ENCODE measurements at regions not wholly inside any gene's neighbourhood (a gene's known extent, or its start where the extent isn't known, plus 50 kb on each side); places are given as distances from the start of the nearest gene placed in this dataset.
A peak's percentile ranks its signal among the peaks of the same experiment; 100 is the strongest.

- TF ChIP-seq ZFX (IDR thresholded peaks at IDR 0.05; ENCODE audit: borderline replicate concordance) = no peak
- TF ChIP-seq CTCF (IDR thresholded peaks at IDR 0.05) = peak; percentile 68
- no peak overlapping the region for H3K27ac ChIP-seq
These were observed 183.7 kb downstream of the SPATA18 start for GRCh38 chr4:52234561-52235440.

DNA sequence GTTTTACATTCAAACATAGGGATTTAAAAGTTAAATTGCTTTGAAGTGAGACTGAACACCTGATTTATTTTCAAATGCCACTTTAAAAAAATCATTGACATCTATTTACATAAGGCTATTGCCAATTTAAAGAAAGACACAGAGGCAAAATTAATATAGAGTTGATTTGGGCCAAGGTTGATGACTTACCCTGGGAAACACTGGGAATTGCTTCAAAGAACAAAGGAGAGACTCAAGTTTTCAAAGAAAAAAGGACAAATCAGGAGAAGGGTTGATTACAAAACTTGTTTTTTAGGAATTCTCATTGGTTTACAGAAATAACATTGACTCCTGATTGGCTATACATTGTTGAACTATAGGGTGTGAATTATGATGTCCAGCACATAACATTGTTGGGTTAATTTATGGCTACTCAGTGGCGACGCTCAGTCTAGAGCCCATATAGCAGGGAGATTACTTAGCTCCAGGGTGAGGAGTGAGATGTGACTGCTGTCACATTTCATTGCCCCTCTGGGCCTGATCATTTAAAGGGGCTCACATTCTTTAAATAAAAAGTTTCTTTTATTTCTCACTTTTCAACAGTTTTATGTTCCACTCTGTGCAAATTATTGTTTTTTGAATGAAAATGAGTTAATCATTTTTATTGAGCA is 184.6 kb downstream of the SPATA18 start:
- TF ChIP-seq ZFX (IDR thresholded peaks at IDR 0.05; ENCODE audit: borderline replicate concordance) = no peak
- TF ChIP-seq CTCF (IDR thresholded peaks at IDR 0.05) = no peak
- no peak overlapping the region for H3K27ac ChIP-seq

- no peak overlapping the region for H3K27ac ChIP-seq
- TF ChIP-seq CTCF (IDR thresholded peaks at IDR 0.05) = no peak
- no peak for TF ChIP-seq ZFX (IDR thresholded peaks at IDR 0.05; ENCODE audit: borderline replicate concordance)
These were observed 190.8 kb downstream of the SPATA18 start for GRCh38 chr4:52241916-52242315.

GRCh38 chr4:52243367-52243766 is 192.3 kb downstream of the SPATA18 start:
- H3K27ac ChIP-seq = no peak overlapping the region
- TF ChIP-seq CTCF (IDR thresholded peaks at IDR 0.05) = no peak
- no peak for TF ChIP-seq ZFX (IDR thresholded peaks at IDR 0.05; ENCODE audit: borderline replicate concordance)

DNA sequence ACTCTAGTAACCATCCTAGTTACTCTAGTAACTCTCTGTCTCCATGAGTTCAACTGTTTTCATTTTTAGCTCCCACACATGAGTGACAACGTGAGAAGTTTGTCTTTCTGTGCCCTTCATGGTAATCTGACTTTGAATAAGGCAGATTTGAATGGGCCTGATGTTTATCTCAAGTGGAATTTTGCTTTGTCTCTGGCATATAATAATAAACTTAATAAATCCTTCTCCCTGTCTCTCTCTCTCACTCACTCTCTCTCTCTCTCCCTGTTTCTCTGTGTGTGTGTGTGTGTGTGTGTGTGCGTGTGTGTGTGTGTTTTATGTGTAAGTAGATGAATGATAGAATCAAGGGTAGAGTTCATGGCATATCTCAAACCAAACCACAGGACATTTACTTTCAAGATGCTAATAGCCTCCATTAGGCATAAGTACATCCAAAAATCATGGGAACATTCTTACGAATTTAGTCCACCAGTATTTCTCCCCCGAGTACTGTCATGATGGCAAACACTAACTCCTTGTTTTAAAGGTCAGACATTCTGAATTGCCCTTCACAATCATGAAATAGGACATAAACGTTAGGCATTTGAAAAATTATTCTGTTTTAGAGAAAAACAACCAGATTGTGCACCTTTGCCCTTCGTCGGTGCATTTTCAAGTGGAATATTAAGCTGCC is 193.1 kb downstream of the SPATA18 start:
- TF ChIP-seq CTCF (IDR thresholded peaks at IDR 0.05) (no peak), ZFX (IDR thresholded peaks at IDR 0.05; ENCODE audit: borderline replicate concordance) (no peak)

DNA sequence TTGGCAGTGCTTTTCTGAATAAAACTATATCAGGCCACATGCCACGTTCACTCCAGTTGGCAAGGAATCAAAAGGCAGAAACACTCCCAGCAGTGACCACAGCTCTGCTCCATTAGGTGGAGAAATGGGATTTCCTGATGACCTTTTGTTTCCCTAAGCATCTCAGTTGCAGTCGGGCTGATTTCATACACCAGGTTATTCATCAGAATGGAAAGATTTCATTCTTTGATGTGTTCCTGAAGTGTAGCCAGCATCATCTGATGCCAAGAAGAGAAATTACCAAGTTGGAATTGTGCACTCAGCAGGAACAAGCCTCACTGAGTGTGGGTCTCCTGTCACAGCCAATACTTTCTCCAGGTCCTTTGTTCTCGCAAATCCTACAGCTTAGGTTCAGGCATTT is 193.7 kb downstream of the SPATA18 start:
- TF ChIP-seq CTCF (IDR thresholded peaks at IDR 0.05) (no peak), ZFX (IDR thresholded peaks at IDR 0.05; ENCODE audit: borderline replicate concordance) (no peak)
- H3K27ac ChIP-seq = no peak overlapping the region

More for the DNA sequence above, 193.1 kb downstream of the SPATA18 start:
- H3K27ac ChIP-seq = no peak overlapping the region
